GM12878 (cell line): ENCODE measurements at regions not wholly inside any gene's neighbourhood (a gene's known extent, or its start where the extent isn't known, plus 50 kb on each side); places are given as distances from the start of the nearest gene placed in this dataset.

ENCODE experiments used
- ATAC-seq: fragments of 200-7000 bp; cut with Tn5 transposase; 3 replicates; pipeline ENCODE4 v1.9.1; 2020; ENCODE audit warnings: mild to moderate bottlenecking, moderate library complexity
- BruUV-seq: library from RNA; stranded (reverse); fragments of 400-500 nt; replicated peaks from 2 replicates; lab custom pipeline; 2021; lab: Mats Ljungman, UMichigan
- CTCF ChIA-PET: fragments of 300-600 bp; sonication (Branson Sonifier 250); formaldehyde crosslinking; extraction: SDS; loops from one replicate; lab custom pipeline; 2021; ENCODE audit warnings: inconsistent platforms; lab: Yijun Ruan, JAX
- POLR2A ChIA-PET: fragments of 350-600 bp; formaldehyde crosslinking; extraction: SDS; loops from one replicate; lab custom pipeline; 2021; ENCODE audit warnings: inconsistent platforms; lab: Charles Lee
- RAD21 ChIA-PET: fragments of 300-600 bp; sonication (Branson Sonifier 250); formaldehyde crosslinking; loops from one replicate; lab custom pipeline; 2023; ENCODE audit warnings: antibody characterized with exemption; ENCODE audit not compliant: unreplicated experiment; lab: Charles Lee
- SMC1A ChIA-PET: fragments of 300-600 bp; sonication (Branson Sonifier 250); formaldehyde crosslinking; loops from one replicate; lab custom pipeline; 2023; ENCODE audit not compliant: unreplicated experiment, uncharacterized antibody; lab: Charles Lee
- DNase-seq: peaks from one replicate; pipeline ENCODE4 v3.0.0-alpha.2; 2011; ENCODE audit warnings: low read depth, low spot score
- FAIRE-seq: peaks from 3 replicates; lab custom pipeline; 2011; peaks lifted over from hg19 to GRCh38; lab: Jason Lieb, UNC
- H2AFZ ChIP-seq: 2 replicates; pipeline ENCODE4 v1.6.0; 2011; ENCODE audit warnings: low read depth, low read length, control low read depth; ENCODE audit not compliant: control insufficient read depth
- H3K27ac ChIP-seq: 2 replicates; pipeline ENCODE4 v1.5.1; 2011; ENCODE audit warnings: control low read depth; ENCODE audit not compliant: control insufficient read depth, insufficient read depth
- H3K27me3 ChIP-seq, 2 experiments: replicated peaks in 1 of 2; 2 replicates each; pipeline versions ENCODE4 v1.6.0 to v1.6.1; 2011; ENCODE audit warnings: low read length in 1 of 2; ENCODE audit not compliant: control insufficient read depth in 2 of 2, insufficient read depth in 2 of 2
- H3K36me3 ChIP-seq, 2 experiments: 2 replicates each; pipeline ENCODE4 v1.5.1; 2011; ENCODE audit warnings: low read length in 1 of 2; ENCODE audit not compliant: control insufficient read depth in 2 of 2, insufficient read depth in 2 of 2
- H3K4me1 ChIP-seq: 2 replicates; pipeline ENCODE4 v1.6.1; 2011; ENCODE audit warnings: mild to moderate bottlenecking, low read length, moderate library complexity, mixed read lengths; ENCODE audit not compliant: control insufficient read depth, insufficient read depth
- H3K4me2 ChIP-seq: 2 replicates; pipeline ENCODE4 v1.6.0; 2011; ENCODE audit warnings: control low read depth; ENCODE audit not compliant: control insufficient read depth, insufficient read depth
- H3K4me3 ChIP-seq: fragments of 200-600 bp; sonication (generic); 2 replicates; pipeline ENCODE4 v1.5.1; 2016
- H3K79me2 ChIP-seq: 2 replicates; pipeline ENCODE4 v1.6.0; 2011; ENCODE audit warnings: low read length; ENCODE audit not compliant: control insufficient read depth, insufficient read depth
- H3K9ac ChIP-seq: 2 replicates; pipeline ENCODE4 v1.8.0; 2011; ENCODE audit warnings: low read length, control low read depth, mixed read lengths; ENCODE audit not compliant: control insufficient read depth, insufficient read depth
- H3K9me3 ChIP-seq: replicated peaks from 3 replicates; pipeline ENCODE4 v1.5.1; 2011; ENCODE audit warnings: mild to moderate bottlenecking, low read length; ENCODE audit not compliant: control insufficient read depth, insufficient read depth
- H4K20me1 ChIP-seq: 2 replicates; pipeline ENCODE4 v1.6.0; 2011; ENCODE audit not compliant: control insufficient read depth, insufficient read depth
- ASH2L ChIP-seq: fragments of 300-600, 200-600 bp; sonication (generic); IDR thresholded peaks from 2 replicates; pipeline ENCODE4 v1.6.1; 2017; ENCODE audit warnings: low read depth, mild to moderate bottlenecking, borderline replicate concordance
- BCL3 ChIP-seq: IDR thresholded peaks from 2 replicates; pipeline ENCODE4 v1.6.1; 2011; ENCODE audit warnings: borderline replicate concordance, low read depth, mild to moderate bottlenecking, moderate library complexity, low read length; ENCODE audit not compliant: insufficient read depth, poor library complexity, severe bottlenecking
- CREB1 ChIP-seq: IDR thresholded peaks from 2 replicates; pipeline ENCODE4 v1.6.1; 2012; ENCODE audit warnings: low read depth, mild to moderate bottlenecking, inconsistent platforms
- CTCF ChIP-seq, 3 experiments: IDR thresholded peaks in 2 of 3; conservative IDR thresholded peaks in 1 of 3; 2 replicates each; pipeline ENCODE4 v1.5.1; 2011; ENCODE audit warnings: low read depth in 3 of 3, low read length in 3 of 3, mild to moderate bottlenecking in 3 of 3, control low read depth in 2 of 3, moderate library complexity in 2 of 3, inconsistent platforms in 1 of 3, mixed read lengths in 1 of 3; ENCODE audit not compliant: control insufficient read depth in 2 of 3, insufficient read depth in 1 of 3; ENCODE audit errors: extremely low read depth in 1 of 3
- E2F8 ChIP-seq: fragments of 450-650 bp; IDR thresholded peaks from 2 replicates; pipeline ENCODE4 v1.6.1; 2018; ENCODE audit warnings: mild to moderate bottlenecking, low read depth, moderate library complexity; ENCODE audit not compliant: partially characterized antibody
- HCFC1 ChIP-seq: fragments of 150-350 bp; IDR thresholded peaks from 2 replicates; pipeline ENCODE4 v1.6.1; 2014; ENCODE audit warnings: low read length
- IRF4 ChIP-seq: IDR thresholded peaks from 2 replicates; pipeline ENCODE4 v1.6.1; 2011; ENCODE audit warnings: low read depth, low read length
- LARP7 ChIP-seq: fragments of 450-650 bp; IDR thresholded peaks from 2 replicates; pipeline ENCODE4 v1.6.1; 2017; ENCODE audit warnings: mild to moderate bottlenecking
- MAX ChIP-seq: IDR thresholded peaks from 2 replicates; pipeline ENCODE4 v1.6.1; 2012; ENCODE audit warnings: low read depth, low read length, improper control_type of control experiment
- NKRF ChIP-seq: fragments of 450-650 bp; conservative IDR thresholded peaks from 2 replicates; pipeline ENCODE4 v1.6.1; 2017; ENCODE audit warnings: mild to moderate bottlenecking, moderate library complexity
- NRF1 ChIP-seq: conservative IDR thresholded peaks from 2 replicates; pipeline ENCODE4 v1.6.1; 2011; ENCODE audit warnings: mild to moderate bottlenecking, low read depth, low read length, improper control_type of control experiment
- PBX3 ChIP-seq: IDR thresholded peaks from 2 replicates; pipeline ENCODE4 v1.6.1; 2011; ENCODE audit warnings: mild to moderate bottlenecking, low read depth, low read length, moderate library complexity; ENCODE audit not compliant: insufficient replicate concordance
- STAT1 ChIP-seq: fragments of 450-650 bp; conservative IDR thresholded peaks from 2 replicates; pipeline ENCODE4 v1.6.1; 2014; ENCODE audit warnings: antibody characterized with exemption, mild to moderate bottlenecking
- WGBS: methylation state at CpG from one replicate; pipeline ENCODE4 v1.1.6; 2016; ENCODE audit warnings: low lambda C conversion rate; ENCODE audit not compliant: insufficient replicate concordance, insufficient coverage; ENCODE audit errors: missing lambda C conversion rate; 5-methylcytosine and 5-hydroxymethylcytosine counted together
- in situ Hi-C: fragments of 300-500 bp; cut with MboI; formaldehyde crosslinking; loops from 9 replicates; pipeline ENCODE4 v1.14.3; 2018; ENCODE audit warnings: mixed read lengths
- intact Hi-C: fragments of 100-400 bp; cut with micrococcal nuclease; formaldehyde crosslinking; loops from one replicate; pipeline ENCODE4 v1.14.2; 2022; ENCODE audit not compliant: unreplicated experiment

- Histone ChIP-seq H3K27ac (no peak overlapping the region), H3K4me3 (no peak overlapping the region), H3K79me2 (no peaks in the 10 kb centered on the region), H3K27me3 (no peaks in the 10 kb centered on the region), H4K20me1 (no peaks in the 10 kb centered on the region), H3K9ac (no peak overlapping the region), H2AFZ (no peak overlapping the region), H3K36me3 (no peaks in the 10 kb centered on the region), H3K4me1 (no peaks in the 10 kb centered on the region), H3K9me3 (no peaks in the 10 kb centered on the region), H3K4me2 (no peak overlapping the region)
- FAIRE-seq (no peak), ATAC-seq (no peak), DNase-seq (no peak)
- WGBS, result 37% methylated on average over 5 of the region's 5 CpGs
- ChIA-PET RAD21 (no interaction called here), POLR2A (no interaction called here), CTCF (no interaction called here), SMC1A (no interaction called here)
- intact Hi-C loops (no loop called here), in situ Hi-C loops (no loop called here)
- no TSS peak for BruUV-seq
- TF ChIP-seq LARP7, result no peak
- TF ChIP-seq E2F8, result no peak
- no peak for TF ChIP-seq CTCF (IDR thresholded peaks at IDR 0.05 in 2 of 3, conservative IDR thresholded peaks at IDR 0.05 in 1 of 3; ENCODE audit: control insufficient read depth in 2 of 3, extremely low read depth in 1 of 3, insufficient read depth in 1 of 3, low read depth in 3 of 3, low read length in 3 of 3)
- no peak for TF ChIP-seq IRF4
- no peak for TF ChIP-seq MAX
- TF ChIP-seq NRF1, result no peak
- no peak for TF ChIP-seq BCL3
- no peak for TF ChIP-seq HCFC1
- TF ChIP-seq PBX3, result no peak
- no peak for TF ChIP-seq STAT1
- no peak for TF ChIP-seq NKRF
- TF ChIP-seq ASH2L, result no peak
- no peak for TF ChIP-seq CREB1
These were observed 435.5 kb upstream of the NRSN1 start for GRCh38 chr6:23690453-23691049.
